Fibroblast of lung (primary cell): ENCODE measurements at regions not wholly inside any gene's neighbourhood (a gene's known extent, or its start where the extent isn't known, plus 50 kb on each side); places are given as distances from the start of the nearest gene placed in this dataset.

ENCODE experiments used
- DNase-seq, 2 donors: peaks; one replicate each; pipeline versions ENCODE4 v3.0.0 to v3.0.0-alpha.2; 2010; ENCODE audit warnings: low read depth in 2 of 2
- H2AFZ ChIP-seq: 2 replicates; pipeline ENCODE4 v1.5.1; 2012; ENCODE audit warnings: low read length, control low read depth, inconsistent platforms
- H3K27ac ChIP-seq: 2 replicates; pipeline ENCODE4 v1.5.1; 2011; ENCODE audit warnings: low read length, control low read depth; ENCODE audit not compliant: insufficient read depth
- H3K27me3 ChIP-seq: 2 replicates; pipeline ENCODE4 v1.5.1; 2011; ENCODE audit warnings: mild to moderate bottlenecking, low read length; ENCODE audit not compliant: control insufficient read depth, insufficient read depth
- H3K36me3 ChIP-seq: 2 replicates; pipeline ENCODE4 v1.5.1; 2011; ENCODE audit warnings: low read length; ENCODE audit not compliant: control insufficient read depth, insufficient read depth
- H3K4me1 ChIP-seq: 2 replicates; pipeline ENCODE4 v1.5.1; 2011; ENCODE audit warnings: low read length; ENCODE audit not compliant: control insufficient read depth, insufficient read depth; ENCODE audit errors: extremely low read depth
- H3K4me2 ChIP-seq: 2 replicates; pipeline ENCODE4 v1.5.1; 2011; ENCODE audit warnings: low read length, control low read depth; ENCODE audit not compliant: insufficient read depth; ENCODE audit errors: extremely low read depth
- H3K4me3 ChIP-seq, 4 experiments: fragments of 200-600 bp in 1 of 4; sonication (generic) in 1 of 4; replicated peaks in 1 of 4; 2 replicates each; pipeline ENCODE4 v1.5.1; 2011 to 2016; ENCODE audit warnings: low read length in 4 of 4, low read depth in 3 of 4, mild to moderate bottlenecking in 3 of 4, control low read depth in 2 of 4, inconsistent platforms in 1 of 4, mixed read lengths in 1 of 4; ENCODE audit not compliant: insufficient read depth in 1 of 4; ENCODE audit errors: control extremely low read depth in 1 of 4
- H3K79me2 ChIP-seq: 2 replicates; pipeline ENCODE4 v1.5.1; 2012; ENCODE audit warnings: mild to moderate bottlenecking, low read length, inconsistent platforms; ENCODE audit not compliant: control insufficient read depth, insufficient read depth
- H3K9ac ChIP-seq: 2 replicates; pipeline ENCODE4 v1.5.1; 2011; ENCODE audit warnings: mild to moderate bottlenecking, low read length, control low read depth; ENCODE audit not compliant: insufficient read depth
- H3K9me3 ChIP-seq: 2 replicates; pipeline ENCODE4 v1.5.1; 2012; ENCODE audit warnings: low read depth, low read length; ENCODE audit not compliant: control insufficient read depth, insufficient read depth
- H4K20me1 ChIP-seq: 2 replicates; pipeline ENCODE4 v1.5.1; 2011; ENCODE audit warnings: low read length; ENCODE audit not compliant: control insufficient read depth, insufficient read depth; ENCODE audit errors: extremely low read depth
- CTCF ChIP-seq, 2 donors: IDR thresholded peaks in 1 of 2; conservative IDR thresholded peaks in 1 of 2; 1 replicate in 1 of 2; 2 replicates in 1 of 2; pipeline ENCODE4 v1.5.1; 2011 to 2012; ENCODE audit warnings: low read length in 2 of 2, control low read depth in 1 of 2, inconsistent platforms in 1 of 2, low read depth in 1 of 2, mild to moderate bottlenecking in 1 of 2
- EZH2 ChIP-seq: IDR thresholded peaks from 2 replicates; pipeline ENCODE4 v1.5.1; 2012; ENCODE audit warnings: low read length, control low read depth, mild to moderate bottlenecking; ENCODE audit errors: missing control alignments

DNA sequence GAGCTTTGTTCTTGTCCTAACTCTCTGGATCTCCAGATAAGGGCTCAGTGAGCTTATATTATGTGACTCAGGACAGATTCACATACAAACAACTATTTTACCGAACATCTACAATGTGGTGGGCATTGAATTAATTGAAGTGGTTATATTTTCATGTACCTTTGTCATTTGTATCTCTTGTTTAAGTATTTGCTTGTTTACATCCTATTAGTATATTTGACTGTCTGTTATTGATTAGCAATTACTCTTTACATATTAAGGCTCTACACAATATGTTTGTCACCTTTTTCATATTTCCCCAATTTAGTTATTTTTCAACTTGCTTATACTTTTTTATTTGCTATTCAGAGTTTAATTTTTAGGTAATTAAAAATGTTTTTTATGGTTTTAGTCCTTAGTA, 222.4 kb downstream of the TFAP2C start:
- Histone ChIP-seq H3K4me2 (no peak overlapping the region), H3K4me3 (no peak overlapping the region), H3K4me1 (no peaks in the 10 kb centered on the region), H3K9me3 (no peaks in the 10 kb centered on the region), H3K27ac (no peak overlapping the region), H2AFZ (no peak overlapping the region), H3K79me2 (no peaks in the 10 kb centered on the region), H3K36me3 (no peaks in the 10 kb centered on the region), H3K27me3 (no peaks in the 10 kb centered on the region), H3K9ac (no peak overlapping the region), H4K20me1 (no peaks in the 10 kb centered on the region)
- no peak for DNase-seq
- TF ChIP-seq EZH2 (no peak), CTCF (conservative IDR thresholded peaks at IDR 0.05 in 1 of 2, IDR thresholded peaks at IDR 0.05 in 1 of 2; ENCODE audit: low read depth in 1 of 2, low read length in 2 of 2) (no peak)

- Histone ChIP-seq H3K9ac (no peak overlapping the region), H3K4me1 (no peaks in the 10 kb centered on the region), H3K79me2 (no peaks in the 10 kb centered on the region), H3K27ac (no peak overlapping the region), H2AFZ (no peak overlapping the region), H3K27me3 (no peaks in the 10 kb centered on the region), H3K4me3 (no peak overlapping the region), H3K36me3 (no peaks in the 10 kb centered on the region), H3K9me3 (no peaks in the 10 kb centered on the region), H4K20me1 (no peaks in the 10 kb centered on the region), H3K4me2 (no peak overlapping the region)
- DNase-seq: no peak
- no peak for TF ChIP-seq EZH2
- TF ChIP-seq CTCF (conservative IDR thresholded peaks at IDR 0.05 in 1 of 2, IDR thresholded peaks at IDR 0.05 in 1 of 2; ENCODE audit: low read depth in 1 of 2, low read length in 2 of 2): no peak
Measured at GRCh38 chr20:56855708-56856107, 226.6 kb downstream of the TFAP2C start.

GRCh38 chr20:56857950-56858349, 228.8 kb downstream of the TFAP2C start:
- Histone ChIP-seq H2AFZ (no peak overlapping the region), H3K4me1 (no peaks in the 10 kb centered on the region), H3K27ac (no peak overlapping the region), H3K36me3 (no peaks in the 10 kb centered on the region), H3K27me3 (no peaks in the 10 kb centered on the region), H3K9ac (no peak overlapping the region), H3K79me2 (no peaks in the 10 kb centered on the region), H4K20me1 (no peaks in the 10 kb centered on the region), H3K4me2 (no peak overlapping the region), H3K9me3 (no peaks in the 10 kb centered on the region), H3K4me3 (no peak overlapping the region)
- DNase-seq: no peak
- TF ChIP-seq EZH2 (no peak), CTCF (conservative IDR thresholded peaks at IDR 0.05 in 1 of 2, IDR thresholded peaks at IDR 0.05 in 1 of 2; ENCODE audit: low read depth in 1 of 2, low read length in 2 of 2) (no peak)
